CD14-positive monocyte (primary cell): ENCODE measurements at regions not wholly inside any gene's neighbourhood (a gene's known extent, or its start where the extent isn't known, plus 50 kb on each side); places are given as distances from the start of the nearest gene placed in this dataset.

Experiments
- DNase-seq, 3 donors: peaks; one replicate each; pipeline ENCODE4 v3.0.0-alpha.2; 2011 to 2022
- H2AFZ ChIP-seq: 2 replicates; pipeline ENCODE4 v1.6.0; 2012; ENCODE audit warnings: mild to moderate bottlenecking, low read depth, low read length, inconsistent platforms; ENCODE audit not compliant: insufficient read depth, poor library complexity, severe bottlenecking
- H3K27ac ChIP-seq, 2 donors: 1 replicate in 1 of 2; 2 replicates in 1 of 2; pipeline ENCODE4 v1.5.1; 2012 to 2013; ENCODE audit warnings: low read length in 2 of 2, control low read depth in 1 of 2, inconsistent platforms in 1 of 2, low read depth in 1 of 2, mild to moderate bottlenecking in 1 of 2
- H3K27me3 ChIP-seq, 2 donors: one replicate each; pipeline versions ENCODE4 v1.6.0 to v1.6.1; 2011 to 2013; ENCODE audit warnings: low read length in 2 of 2; ENCODE audit not compliant: control insufficient read depth in 2 of 2, insufficient read depth in 2 of 2
- H3K36me3 ChIP-seq, 2 donors: replicated peaks in 1 of 2; 1 replicate in 1 of 2; 2 replicates in 1 of 2; pipeline versions ENCODE4 v1.5.1 to v1.6.1; 2012 to 2013; ENCODE audit warnings: low read length in 2 of 2, control low read depth in 1 of 2, inconsistent platforms in 1 of 2, mild to moderate bottlenecking in 1 of 2; ENCODE audit not compliant: insufficient read depth in 2 of 2, control insufficient read depth in 1 of 2
- H3K4me1 ChIP-seq, 2 donors: 1 replicate in 1 of 2; 2 replicates in 1 of 2; pipeline versions ENCODE4 v1.5.1 to v1.6.1; 2012 to 2013; ENCODE audit warnings: low read length in 2 of 2, control low read depth in 1 of 2, inconsistent platforms in 1 of 2, mild to moderate bottlenecking in 1 of 2, moderate library complexity in 1 of 2; ENCODE audit not compliant: insufficient read depth in 2 of 2, control insufficient read depth in 1 of 2
- H3K4me2 ChIP-seq: replicated peaks from 2 replicates; pipeline ENCODE3; 2012; ENCODE audit warnings: low read length, moderate library complexity, mild to moderate bottlenecking; ENCODE audit not compliant: poor library complexity, severe bottlenecking; ENCODE audit errors: extremely low read depth
- H3K4me3 ChIP-seq, 3 experiments: fragments of 200-600 bp in 1 of 3; sonication (generic) in 1 of 3; replicated peaks in 1 of 3; 1 replicate in 2 of 3; 2 replicates in 1 of 3; pipeline ENCODE4 v1.5.1; 2011 to 2013; ENCODE audit warnings: low read length in 3 of 3, mild to moderate bottlenecking in 3 of 3, control low read depth in 2 of 3, low read depth in 2 of 3, inconsistent platforms in 1 of 3, moderate library complexity in 1 of 3
- H3K79me2 ChIP-seq: 2 replicates; pipeline ENCODE4 v1.6.0; 2012; ENCODE audit warnings: mild to moderate bottlenecking, control low read depth, inconsistent platforms, low read length, moderate library complexity; ENCODE audit not compliant: insufficient read depth
- H3K9ac ChIP-seq: 2 replicates; pipeline ENCODE4 v1.6.0; 2017; ENCODE audit warnings: low read length, mild to moderate bottlenecking; ENCODE audit not compliant: insufficient read depth, poor library complexity, severe bottlenecking
- H3K9me3 ChIP-seq, 2 donors: replicated peaks in 1 of 2; 1 replicate in 1 of 2; 2 replicates in 1 of 2; pipeline versions ENCODE4 v1.5.1 to v1.6.1; 2012 to 2013; ENCODE audit warnings: low read length in 2 of 2, control low read depth in 1 of 2; ENCODE audit not compliant: control insufficient read depth in 1 of 2, insufficient read depth in 1 of 2
- H4K20me1 ChIP-seq: 2 replicates; pipeline ENCODE4 v1.6.0; 2012; ENCODE audit warnings: mild to moderate bottlenecking, low read length, control low read depth, moderate library complexity; ENCODE audit not compliant: insufficient read depth
- H3K27ac Mint-ChIP-seq, 7 donors: one replicate each; pipeline ENCODE4 v1.8.0; 2020; ENCODE audit warnings: mild to moderate bottlenecking in 7 of 7, mixed read lengths in 7 of 7, moderate library complexity in 6 of 7, inconsistent platforms in 2 of 7
- H3K27me3 Mint-ChIP-seq, 3 donors: one replicate each; pipeline ENCODE4 v1.8.0; 2021 to 2022; ENCODE audit warnings: low read depth in 3 of 3, mild to moderate bottlenecking in 3 of 3, mixed read lengths in 3 of 3, moderate library complexity in 3 of 3, inconsistent platforms in 1 of 3
- H3K36me3 Mint-ChIP-seq, 2 donors: one replicate each; pipeline ENCODE4 v1.8.0; 2020; ENCODE audit warnings: mixed read lengths in 2 of 2, inconsistent platforms in 1 of 2, mild to moderate bottlenecking in 1 of 2
- H3K4me1 Mint-ChIP-seq: one replicate; pipeline ENCODE4 v1.8.0; 2020; ENCODE audit warnings: mild to moderate bottlenecking, mixed read lengths
- H3K4me3 Mint-ChIP-seq, 2 donors: one replicate each; pipeline ENCODE4 v1.8.0; 2020; ENCODE audit warnings: mild to moderate bottlenecking in 2 of 2, mixed read lengths in 2 of 2, moderate library complexity in 1 of 2
- H3K9me3 Mint-ChIP-seq, 7 donors: one replicate each; pipeline ENCODE4 v1.8.0; 2020 to 2022; ENCODE audit warnings: mixed read lengths in 7 of 7, mild to moderate bottlenecking in 6 of 7, moderate library complexity in 6 of 7, inconsistent platforms in 2 of 7
- CTCF ChIP-seq: fragments of 200-600 bp; IDR thresholded peaks from one replicate; pipeline ENCODE4 v1.8.0; 2022; ENCODE audit warnings: antibody characterized with exemption, mild to moderate bottlenecking
- WGBS: methylation state at CpG from one replicate; pipeline ENCODE4 v1.1.5; 2013; ENCODE audit warnings: missing lambda C conversion rate; ENCODE audit not compliant: insufficient coverage; 5-methylcytosine and 5-hydroxymethylcytosine counted together
- intact Hi-C, 2 donors: fragments of 100-400 bp; cut with micrococcal nuclease; formaldehyde crosslinking; loops; one replicate each; pipeline versions ENCODE4 v1.15.0 to v1.15.1; 2023

DNA sequence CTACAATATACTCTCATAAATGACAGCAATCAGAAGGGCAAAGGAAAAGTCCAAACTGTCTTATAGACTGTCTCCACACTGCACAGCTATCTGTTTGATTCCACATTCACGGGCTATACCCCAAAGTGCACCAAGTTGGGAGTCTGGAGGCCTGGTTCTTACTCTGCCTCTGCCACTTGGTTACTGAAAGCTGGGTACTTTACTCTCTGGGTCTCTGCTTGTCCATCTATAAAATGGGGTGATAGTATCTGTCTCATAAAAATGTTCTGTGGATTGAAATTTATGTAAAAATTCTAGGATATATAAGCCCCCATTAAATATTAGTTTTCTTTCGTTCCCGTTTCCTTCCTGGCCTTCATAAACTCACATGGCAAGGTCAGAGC lies 86.5 kb downstream of the CD164 start:
- WGBS, result 0% methylated on average over 1 of the region's 3 CpGs
- Histone ChIP-seq H3K79me2 (no peaks in the 10 kb centered on the region), H3K4me3 (no peak overlapping the region), H3K4me2 (no peak overlapping the region), H3K27ac (no peak overlapping the region), H3K9ac (no peak overlapping the region), H3K4me1 (peaks cover 18 to 19% of the 10 kb centered on the region in 2 donors), H2AFZ (no peak overlapping the region), H3K36me3 (no peaks in the 10 kb centered on the region), H3K27me3 (no peaks in the 10 kb centered on the region), H3K9me3 (no peaks in the 10 kb centered on the region), H4K20me1 (no peaks in the 10 kb centered on the region)
- H3K36me3 Mint-ChIP-seq, result no peaks in the 10 kb centered on the region
- H3K4me1 Mint-ChIP-seq, result peaks cover 47% of the 10 kb centered on the region
- no peak overlapping the region for H3K27ac Mint-ChIP-seq
- no peak overlapping the region for H3K4me3 Mint-ChIP-seq
- peaks cover 4 to 13% (median 5%) of the 10 kb centered on the region in 3 donors for H3K27me3 Mint-ChIP-seq
- TF ChIP-seq CTCF, result no peak
- H3K9me3 Mint-ChIP-seq, result no peaks in the 10 kb centered on the region
- DNase-seq, result no peak
- intact Hi-C loops, result no loop called here

- peaks cover 4 to 13% (median 5%) of the 10 kb centered on the region in 3 donors for H3K27me3 Mint-ChIP-seq
Observed at GRCh38 chr6:109295109-109295773, 87.0 kb downstream of the CD164 start.

More at GRCh38 chr6:109295109-109295773, 87.0 kb downstream of the CD164 start:
- Histone ChIP-seq H3K4me1 (peaks cover 15 to 16% of the 10 kb centered on the region in 2 donors), H3K4me2 (no peak overlapping the region), H3K79me2 (no peaks in the 10 kb centered on the region), H3K4me3 (no peak overlapping the region), H3K36me3 (no peaks in the 10 kb centered on the region), H4K20me1 (no peaks in the 10 kb centered on the region), H3K27ac (no peak overlapping the region), H3K9ac (no peak overlapping the region), H2AFZ (no peak overlapping the region), H3K27me3 (no peaks in the 10 kb centered on the region), H3K9me3 (no peaks in the 10 kb centered on the region)
- H3K4me1 Mint-ChIP-seq, result peaks cover 44% of the 10 kb centered on the region
- no peak for DNase-seq
- no peaks in the 10 kb centered on the region for H3K9me3 Mint-ChIP-seq
- H3K4me3 Mint-ChIP-seq, result no peak overlapping the region
- H3K27ac Mint-ChIP-seq, result no peak overlapping the region
- H3K36me3 Mint-ChIP-seq, result no peaks in the 10 kb centered on the region
- no CpG with 5 or more reads among the region's 5 CpGs for WGBS
- no peak for TF ChIP-seq CTCF
- intact Hi-C loops, result no loop called here
